OCI-LY7 (cell line): ENCODE measurements at regions not wholly inside any gene's neighbourhood (a gene's known extent, or its start where the extent isn't known, plus 50 kb on each side); places are given as distances from the start of the nearest gene placed in this dataset.

ENCODE experiments used
- CTCF ChIP-seq: fragments of 200-600 bp; sonication (generic); conservative IDR thresholded peaks from 2 replicates; pipeline ENCODE4 v1.5.1; 2014; ENCODE audit warnings: mild to moderate bottlenecking, antibody characterized with exemption, low read length, moderate library complexity, mixed read lengths
- EZH2phosphoT487 ChIP-seq: fragments of 200-600 bp; sonication (generic); IDR thresholded peaks from 2 replicates; pipeline ENCODE4 v1.6.1; 2018; ENCODE audit warnings: low read depth, borderline replicate concordance, mild to moderate bottlenecking, mixed run types, antibody characterized with exemption, low read length, moderate library complexity, mixed read lengths

DNA sequence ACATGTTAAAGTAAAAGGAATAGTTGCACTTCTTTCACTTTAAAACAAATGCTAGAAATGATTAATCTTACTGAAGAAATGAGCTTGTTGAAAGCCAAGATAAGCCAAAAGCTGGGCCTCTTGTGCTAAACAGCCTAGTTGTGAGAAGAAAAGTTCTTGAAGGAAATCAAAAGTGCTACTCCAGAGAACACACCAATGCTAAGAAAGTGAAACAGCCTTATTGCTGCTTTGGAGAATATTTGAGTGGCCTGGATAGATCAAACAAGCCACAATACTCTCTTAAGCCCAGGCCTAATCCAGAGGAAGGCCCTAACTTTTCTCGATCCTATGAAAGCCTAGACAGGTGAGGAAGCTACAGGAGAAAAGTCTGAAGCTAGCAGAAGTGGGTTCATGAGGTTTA lies 967.9 kb upstream of the INTU start:
- TF ChIP-seq CTCF (no peak), EZH2phosphoT487 (no peak)
